IMR-90 (cell line): ENCODE measurements at regions not wholly inside any gene's neighbourhood (a gene's known extent, or its start where the extent isn't known, plus 50 kb on each side); places are given as distances from the start of the nearest gene placed in this dataset.

Experiments
- CHD1 ChIP-seq: IDR thresholded peaks from 2 replicates; pipeline ENCODE4 v1.6.1; 2012; ENCODE audit warnings: low read depth, low read length, improper control_type of control experiment
- CTCF ChIP-seq: conservative IDR thresholded peaks from 2 replicates; pipeline ENCODE4 v1.5.1; 2012; ENCODE audit warnings: mild to moderate bottlenecking, low read depth, low read length, improper control_type of control experiment

- TF ChIP-seq CTCF (no peak), CHD1 (no peak)
These were observed 292.9 kb downstream of the PLPP3 start for GRCh38 chr1:56286506-56286905.
